ENCODE measurements at regions not wholly inside any gene's neighbourhood (a gene's known extent, or its start where the extent isn't known, plus 50 kb on each side); places are given as distances from the start of the nearest gene placed in this dataset.
"Not testable (repeated sequence)": the region's sequence is repeated elsewhere in the genome, so short reads cannot be mapped to it uniquely, and the experiment has no call there.

- in situ Hi-C loops (cut with HindIII; ENCODE audit: low pct_unique_long_range_greater_than_20kb, low sequenced_read_pairs), result no loop called here
- no peak for DNase-seq (ENCODE audit: low read depth)
Measured at GRCh38 chr2:239826786-239827522, 198.2 kb downstream of the NDUFA10 start.

- DNase-seq (ENCODE audit: low read depth), result no peak
- in situ Hi-C loops (cut with HindIII; ENCODE audit: low pct_unique_long_range_greater_than_20kb, low sequenced_read_pairs), result no loop called here
Measured at GRCh38 chr2:239826376-239826775, 198.8 kb downstream of the NDUFA10 start.

- in situ Hi-C loops (cut with HindIII; ENCODE audit: low pct_unique_long_range_greater_than_20kb, low sequenced_read_pairs), result no loop called here
- no peak for DNase-seq (ENCODE audit: low read depth)
Measured at GRCh38 chr2:239825705-239825979, 199.5 kb downstream of the NDUFA10 start.

GRCh38 chr2:239824866-239825704 is 200.1 kb downstream of the NDUFA10 start:
- no peak for DNase-seq (ENCODE audit: low read depth)
- in situ Hi-C loops (cut with HindIII; ENCODE audit: low pct_unique_long_range_greater_than_20kb, low sequenced_read_pairs), result no loop called here

- in situ Hi-C loops (cut with HindIII; ENCODE audit: low pct_unique_long_range_greater_than_20kb, low sequenced_read_pairs), result no loop called here
Measured at GRCh38 chr2:239824046-239824694, 201.0 kb downstream of the NDUFA10 start.

GRCh38 chr2:239822146-239822831 is 202.9 kb downstream of the NDUFA10 start:
- in situ Hi-C loops (cut with HindIII; ENCODE audit: low pct_unique_long_range_greater_than_20kb, low sequenced_read_pairs), result no loop called here

More at GRCh38 chr2:239824046-239824694, 201.0 kb downstream of the NDUFA10 start:
- peak; percentile 76 for DNase-seq (ENCODE audit: low read depth)

GRCh38 chr2:239821694-239822075 is 203.5 kb downstream of the NDUFA10 start:
- in situ Hi-C loops (cut with HindIII; ENCODE audit: low pct_unique_long_range_greater_than_20kb, low sequenced_read_pairs), result no loop called here
- DNase-seq (ENCODE audit: low read depth), result no peak

More at GRCh38 chr2:239822146-239822831, 202.9 kb downstream of the NDUFA10 start:
- no peak for DNase-seq (ENCODE audit: low read depth)

- in situ Hi-C loops (cut with HindIII; ENCODE audit: low pct_unique_long_range_greater_than_20kb, low sequenced_read_pairs), result no loop called here
- DNase-seq (ENCODE audit: low read depth), result no peak
Measured at GRCh38 chr2:239820836-239821693, 204.1 kb downstream of the NDUFA10 start.

GRCh38 chr2:239819974-239820555 is 205.1 kb downstream of the NDUFA10 start:
- DNase-seq (ENCODE audit: low read depth), result peak; percentile 31
- in situ Hi-C loops (cut with HindIII; ENCODE audit: low pct_unique_long_range_greater_than_20kb, low sequenced_read_pairs), result no loop called here

- in situ Hi-C loops (cut with HindIII; ENCODE audit: low pct_unique_long_range_greater_than_20kb, low sequenced_read_pairs), result no loop called here
- no peak for DNase-seq (ENCODE audit: low read depth)
Measured at GRCh38 chr2:239819091-239819973, 205.8 kb downstream of the NDUFA10 start.

GRCh38 chr2:239818531-239819011 is 206.6 kb downstream of the NDUFA10 start:
- DNase-seq (ENCODE audit: low read depth), result no peak
- in situ Hi-C loops (cut with HindIII; ENCODE audit: low pct_unique_long_range_greater_than_20kb, low sequenced_read_pairs), result no loop called here

- DNase-seq (ENCODE audit: low read depth), result no peak
- in situ Hi-C loops (cut with HindIII; ENCODE audit: low pct_unique_long_range_greater_than_20kb, low sequenced_read_pairs), result no loop called here
Measured at GRCh38 chr2:239818086-239818485, 207.1 kb downstream of the NDUFA10 start.

GRCh38 chr2:239817468-239818031 is 207.6 kb downstream of the NDUFA10 start:
- DNase-seq (ENCODE audit: low read depth); in situ Hi-C loops (cut with HindIII; ENCODE audit: low pct_unique_long_range_greater_than_20kb, low sequenced_read_pairs): not testable (repeated sequence)

GRCh38 chr2:239816576-239817467 is 208.3 kb downstream of the NDUFA10 start:
- no peak for DNase-seq (ENCODE audit: low read depth)
- in situ Hi-C loops (cut with HindIII; ENCODE audit: low pct_unique_long_range_greater_than_20kb, low sequenced_read_pairs), result no loop called here

GRCh38 chr2:239815671-239816070 is 209.5 kb downstream of the NDUFA10 start:
- no peak for DNase-seq (ENCODE audit: low read depth)
- in situ Hi-C loops (cut with HindIII; ENCODE audit: low pct_unique_long_range_greater_than_20kb, low sequenced_read_pairs), result no loop called here

Measured in Caki2 (cell line).